PC-9 (cell line): ENCODE measurements at regions not wholly inside any gene's neighbourhood (a gene's known extent, or its start where the extent isn't known, plus 50 kb on each side); places are given as distances from the start of the nearest gene placed in this dataset.

Source experiments
- BruUV-seq: library from RNA; stranded (reverse); fragments of 400-500 nt; replicated peaks from 2 replicates; lab custom pipeline; 2021; lab: Mats Ljungman, UMichigan
- CTCF ChIA-PET: fragments of 300-600 bp; sonication (Branson Sonifier 250); formaldehyde crosslinking; loops from one replicate; lab custom pipeline; 2022; ENCODE audit warnings: antibody characterized with exemption; lab: Charles Lee
- POLR2A ChIA-PET: fragments of 300-600 bp; sonication (Branson Sonifier 250); formaldehyde crosslinking; loops from one replicate; lab custom pipeline; 2022; ENCODE audit warnings: antibody characterized with exemption; ENCODE audit not compliant: unreplicated experiment; lab: Charles Lee
- DNase-seq, 2 experiments: peaks; one replicate each; pipeline versions ENCODE4 v3.0.0 to v3.0.0-alpha.2; 2015 to 2022; ENCODE audit warnings: mixed read lengths in 1 of 2
- H2AFZ ChIP-seq: fragments of 200-600 bp; sonication (generic); 2 replicates; pipeline ENCODE4 v1.8.1; 2017; ENCODE audit warnings: antibody characterized with exemption
- H3F3A ChIP-seq: fragments of 200-600 bp; sonication (generic); 2 replicates; pipeline ENCODE4 v1.8.1; 2017; ENCODE audit warnings: antibody characterized with exemption, mild to moderate bottlenecking, low read depth; ENCODE audit not compliant: insufficient read depth
- H3K27ac ChIP-seq: fragments of 200-600 bp; sonication (generic); 2 replicates; pipeline ENCODE4 v1.6.1; 2016; ENCODE audit warnings: mixed run types
- H3K27me3 ChIP-seq: fragments of 200-600 bp; sonication (generic); 2 replicates; pipeline ENCODE4 v1.6.1; 2016; ENCODE audit warnings: low read depth, mixed run types; ENCODE audit not compliant: insufficient read depth
- H3K36me3 ChIP-seq: fragments of 200-600 bp; sonication (generic); 2 replicates; pipeline ENCODE4 v1.6.1; 2016; ENCODE audit warnings: low read depth, mixed run types
- H3K4me1 ChIP-seq: fragments of 200-600 bp; sonication (generic); replicated peaks from 2 replicates; pipeline ENCODE4 v1.6.1; 2016; ENCODE audit warnings: mixed run types; ENCODE audit not compliant: insufficient read depth
- H3K4me2 ChIP-seq: fragments of 200-600 bp; sonication (generic); 2 replicates; pipeline ENCODE4 v1.6.1; 2017; ENCODE audit warnings: mixed run types
- H3K4me3 ChIP-seq: fragments of 200-600 bp; sonication (generic); 2 replicates; pipeline ENCODE4 v1.6.1; 2016; ENCODE audit warnings: mixed run types
- H3K79me2 ChIP-seq: fragments of 200-600 bp; sonication (generic); 2 replicates; pipeline ENCODE4 v1.6.1; 2017; ENCODE audit warnings: low read depth, mixed run types
- H3K9me2 ChIP-seq: fragments of 200-600 bp; sonication (generic); 2 replicates; pipeline ENCODE4 v1.8.1; 2017; ENCODE audit warnings: mild to moderate bottlenecking; ENCODE audit not compliant: insufficient read depth
- H3K9me3 ChIP-seq: fragments of 200-600 bp; sonication (generic); 2 replicates; pipeline ENCODE4 v1.8.1; 2016; ENCODE audit warnings: low read depth; ENCODE audit not compliant: insufficient read depth
- H4K20me1 ChIP-seq: fragments of 200-600 bp; sonication (generic); 2 replicates; pipeline ENCODE4 v1.8.1; 2017; ENCODE audit not compliant: insufficient read depth
- EZH2 ChIP-seq: fragments of 200-600 bp; sonication (generic); IDR thresholded peaks from 2 replicates; pipeline ENCODE4 v1.8.0; 2017; ENCODE audit warnings: antibody characterized with exemption, low read depth
- intact Hi-C: fragments of 100-400 bp; cut with micrococcal nuclease; formaldehyde crosslinking; loops from one replicate; pipeline ENCODE4 v1.10.0; 2022; ENCODE audit not compliant: unreplicated experiment
- TF ChIP-seq, protein P1 (sequence below): fragments of 200-600 bp; sonication (generic); conservative IDR thresholded peaks from 2 replicates; pipeline ENCODE4 v1.6.1; 2017; ENCODE audit warnings: mixed run types, antibody characterized with exemption, mild to moderate bottlenecking, moderate library complexity

DNA sequence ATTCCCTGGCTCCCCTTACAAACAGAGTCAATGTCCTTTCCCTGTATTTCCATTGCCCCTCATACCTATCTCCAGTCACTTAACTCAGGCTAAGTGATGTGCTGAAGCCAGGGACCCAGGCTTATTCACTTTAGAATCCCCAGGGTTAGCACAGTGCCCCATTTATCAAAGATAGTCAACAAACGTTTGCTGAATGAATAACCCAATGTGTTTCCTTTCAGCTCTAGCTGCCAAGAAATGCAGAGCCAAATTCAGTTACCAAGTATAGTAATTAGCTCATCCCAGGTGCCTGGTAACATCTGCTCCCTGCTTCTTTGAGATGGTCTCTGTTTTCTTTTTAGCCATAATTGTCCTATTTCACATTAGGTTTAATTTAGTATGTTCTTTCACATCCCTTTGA, 189.5 kb downstream of the PHLDA1 start:
- no peaks in the 10 kb centered on the region for H3K27me3 ChIP-seq
- no peaks in the 10 kb centered on the region for H3K4me1 ChIP-seq
- ChIA-PET POLR2A (no interaction called here), CTCF (no interaction called here)
- no peaks in the 10 kb centered on the region for H3K79me2 ChIP-seq
- H3K4me2 ChIP-seq: no peak overlapping the region
- intact Hi-C loops: no loop called here
- H2AFZ ChIP-seq: no peak overlapping the region
- no TSS peak for BruUV-seq
- H3F3A ChIP-seq: no peaks in the 10 kb centered on the region
- H3K27ac ChIP-seq: no peak overlapping the region
- 0 out of 2 replicates have a peak, but pooled peaks cover 2% of the 10 kb centered on the region for H3K36me3 ChIP-seq
- no peak for DNase-seq
- no peaks in the 10 kb centered on the region; the same call in 1 of the 2 replicates for H3K9me3 ChIP-seq
- H3K4me3 ChIP-seq: no peak overlapping the region
- TF ChIP-seq EZH2: no peak
- TF ChIP-seq, protein P1, sequence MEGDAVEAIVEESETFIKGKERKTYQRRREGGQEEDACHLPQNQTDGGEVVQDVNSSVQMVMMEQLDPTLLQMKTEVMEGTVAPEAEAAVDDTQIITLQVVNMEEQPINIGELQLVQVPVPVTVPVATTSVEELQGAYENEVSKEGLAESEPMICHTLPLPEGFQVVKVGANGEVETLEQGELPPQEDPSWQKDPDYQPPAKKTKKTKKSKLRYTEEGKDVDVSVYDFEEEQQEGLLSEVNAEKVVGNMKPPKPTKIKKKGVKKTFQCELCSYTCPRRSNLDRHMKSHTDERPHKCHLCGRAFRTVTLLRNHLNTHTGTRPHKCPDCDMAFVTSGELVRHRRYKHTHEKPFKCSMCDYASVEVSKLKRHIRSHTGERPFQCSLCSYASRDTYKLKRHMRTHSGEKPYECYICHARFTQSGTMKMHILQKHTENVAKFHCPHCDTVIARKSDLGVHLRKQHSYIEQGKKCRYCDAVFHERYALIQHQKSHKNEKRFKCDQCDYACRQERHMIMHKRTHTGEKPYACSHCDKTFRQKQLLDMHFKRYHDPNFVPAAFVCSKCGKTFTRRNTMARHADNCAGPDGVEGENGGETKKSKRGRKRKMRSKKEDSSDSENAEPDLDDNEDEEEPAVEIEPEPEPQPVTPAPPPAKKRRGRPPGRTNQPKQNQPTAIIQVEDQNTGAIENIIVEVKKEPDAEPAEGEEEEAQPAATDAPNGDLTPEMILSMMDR: no peak
- no peaks in the 10 kb centered on the region for H4K20me1 ChIP-seq
- no peaks in the 10 kb centered on the region for H3K9me2 ChIP-seq

DNA sequence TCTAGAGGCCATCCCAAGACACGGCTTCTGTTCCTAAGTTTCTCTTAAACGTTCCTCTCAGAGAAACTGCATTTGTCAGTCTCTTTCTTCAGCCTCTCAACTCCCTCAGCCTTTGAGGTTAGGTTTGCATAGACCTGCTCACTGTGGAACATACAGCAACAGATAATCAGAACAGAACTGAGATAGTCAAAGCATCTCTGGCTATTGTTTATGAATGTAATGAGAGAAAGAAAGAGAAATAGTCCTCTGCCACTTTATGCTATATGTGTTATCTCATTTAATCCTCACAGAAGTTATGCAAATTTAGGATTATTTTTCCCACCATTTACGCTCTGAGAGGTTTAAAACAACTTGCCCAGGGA, 190.6 kb downstream of the PHLDA1 start:
- H4K20me1 ChIP-seq: no peaks in the 10 kb centered on the region
- H3K36me3 ChIP-seq: no peaks in the 10 kb centered on the region
- H3K4me3 ChIP-seq: no peak overlapping the region
- H3K9me2 ChIP-seq: no peaks in the 10 kb centered on the region
- no peaks in the 10 kb centered on the region; the same call in 1 of the 2 replicates for H3K9me3 ChIP-seq
- no peak overlapping the region for H3K27ac ChIP-seq
- no peak overlapping the region for H2AFZ ChIP-seq
- H3F3A ChIP-seq: no peaks in the 10 kb centered on the region
- POLR2A ChIA-PET: no interaction called here
- no peak for DNase-seq
- intact Hi-C loops: no loop called here
- BruUV-seq: no TSS peak
- CTCF ChIA-PET: no interaction called here
- H3K4me1 ChIP-seq: no peaks in the 10 kb centered on the region
- TF ChIP-seq EZH2: no peak
- TF ChIP-seq, protein P1: no peak
- no peaks in the 10 kb centered on the region for H3K27me3 ChIP-seq
- no peaks in the 10 kb centered on the region for H3K79me2 ChIP-seq
- H3K4me2 ChIP-seq: no peak overlapping the region

DNA sequence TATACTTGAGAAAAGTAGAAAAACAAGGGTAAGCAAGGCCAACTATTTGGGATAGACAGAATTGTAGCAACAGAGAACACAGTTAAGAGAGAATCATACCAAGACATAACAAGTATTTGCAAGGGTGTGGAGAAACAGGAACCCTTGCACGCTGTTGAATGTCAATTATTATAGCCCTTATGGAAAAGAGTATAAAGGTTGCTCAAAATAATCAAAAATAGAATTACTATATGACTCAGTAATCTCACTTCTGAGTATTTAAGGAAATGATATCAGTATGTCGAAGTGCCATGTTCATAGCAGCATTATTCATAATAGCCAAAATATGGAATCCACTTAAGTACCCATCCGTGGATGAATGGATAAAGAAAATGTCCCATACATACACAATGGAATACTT, 193.3 kb downstream of the PHLDA1 start:
- Histone ChIP-seq H3K27ac (no peak overlapping the region), H3K4me3 (no peak overlapping the region), H3K4me1 (no peaks in the 10 kb centered on the region), H3K9me2 (no peaks in the 10 kb centered on the region), H3K4me2 (no peak overlapping the region), H3K27me3 (no peaks in the 10 kb centered on the region), H3F3A (no peaks in the 10 kb centered on the region), H2AFZ (no peak overlapping the region), H3K36me3 (no peaks in the 10 kb centered on the region), H3K79me2 (no peaks in the 10 kb centered on the region), H3K9me3 (no peaks in the 10 kb centered on the region; the same call in 1 of the 2 replicates), H4K20me1 (no peaks in the 10 kb centered on the region)
- ChIA-PET POLR2A (no interaction called here), CTCF (no interaction called here)
- DNase-seq: no peak
- TF ChIP-seq EZH2: no peak
- TF ChIP-seq, protein P1: no peak
- intact Hi-C loops: no loop called here
- no TSS peak for BruUV-seq
